GM18520 (cell line): ENCODE measurements at regions not wholly inside any gene's neighbourhood (a gene's known extent, or its start where the extent isn't known, plus 50 kb on each side); places are given as distances from the start of the nearest gene placed in this dataset.
"Not testable (repeated sequence)": the region's sequence is repeated elsewhere in the genome, so short reads cannot be mapped to it uniquely, and the experiment has no call there.

Source experiments
- ATAC-seq: cut with Tn5 transposase; IDR thresholded peaks from one replicate; pipeline ENCODE4 v1.9.1; 2021; ENCODE audit not compliant: unreplicated experiment

DNA sequence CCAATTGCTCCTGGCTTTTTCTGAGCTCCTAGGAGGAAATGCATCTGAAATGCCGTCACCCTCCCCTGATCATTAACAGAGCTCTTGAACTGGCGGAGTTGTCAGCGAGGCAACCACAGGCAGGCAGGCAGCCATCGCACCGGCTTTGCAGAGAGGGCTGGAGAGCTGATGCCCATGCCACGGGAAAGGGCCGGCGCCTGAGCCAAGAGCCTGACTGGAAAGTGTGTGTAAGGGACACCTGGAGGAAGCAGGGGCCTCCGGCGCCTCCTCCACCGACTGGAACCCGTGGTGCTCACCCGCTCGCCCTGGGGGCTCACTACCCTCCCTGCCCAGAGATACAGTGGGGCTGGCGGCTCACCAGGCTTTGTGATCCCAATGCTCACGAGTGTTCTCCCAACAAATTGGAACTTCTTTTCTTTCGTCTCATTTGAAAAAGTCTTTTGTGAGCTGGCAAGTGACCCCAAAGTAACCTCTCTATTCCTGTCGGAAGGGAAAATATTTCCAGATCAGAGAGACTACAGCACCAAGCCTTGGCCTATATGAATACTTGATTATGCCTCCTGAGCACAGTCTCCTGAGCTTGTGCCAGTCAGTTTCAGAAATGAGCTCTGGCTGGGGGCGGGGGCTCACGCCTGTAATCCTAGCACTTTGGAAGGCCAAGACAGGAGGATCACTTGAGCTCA, 97.7 kb upstream of the SLC25A33 start:
- no peak for ATAC-seq

DNA sequence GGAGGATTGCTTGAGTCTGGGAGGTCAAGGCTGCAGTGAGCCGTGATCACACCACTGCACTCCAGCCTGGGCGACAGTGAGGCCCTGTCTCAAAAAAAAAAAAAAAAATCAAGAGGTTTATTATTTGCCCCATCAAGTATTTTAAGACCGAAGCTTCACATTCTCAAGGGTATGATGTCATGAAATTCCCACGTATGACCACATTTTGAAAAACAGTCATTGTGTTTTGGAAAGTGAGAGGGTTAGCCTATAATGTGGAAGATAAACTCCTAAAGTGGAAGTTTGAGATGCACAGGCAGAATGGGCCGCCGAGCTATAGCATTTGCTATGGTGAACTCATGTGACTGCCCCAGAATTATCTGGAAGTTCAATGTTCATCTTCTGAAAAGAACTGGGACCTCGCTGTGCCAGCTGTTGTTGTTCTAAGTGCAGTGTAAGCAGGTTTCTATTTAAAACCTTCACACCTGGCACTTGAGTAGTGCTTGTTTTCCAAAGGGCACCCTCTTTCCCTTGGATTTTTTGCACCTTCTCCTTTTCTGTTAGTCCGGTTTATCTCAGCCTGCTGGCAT, 96.9 kb upstream of the SLC25A33 start:
- ATAC-seq = no peak

DNA sequence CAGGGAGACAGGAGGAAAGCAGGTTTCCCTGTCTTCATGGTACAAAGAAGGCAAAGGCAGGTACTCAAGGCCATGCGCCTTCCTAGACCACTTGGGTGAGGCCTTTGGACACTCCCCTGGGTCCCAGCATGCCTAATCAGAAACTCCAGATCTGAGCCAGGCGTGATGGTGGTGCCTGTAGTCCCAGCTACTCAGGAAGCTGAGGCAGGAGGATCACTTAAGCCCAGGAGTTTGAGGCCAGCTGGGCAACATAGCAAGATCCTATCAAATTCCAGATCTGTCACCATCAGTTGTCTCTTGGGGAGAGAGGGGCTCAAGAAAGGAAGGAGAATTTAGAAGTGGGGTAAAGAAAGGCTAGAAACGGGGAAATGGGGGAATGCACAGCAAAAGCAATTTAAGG, 96.3 kb upstream of the SLC25A33 start:
- no peak for ATAC-seq

DNA sequence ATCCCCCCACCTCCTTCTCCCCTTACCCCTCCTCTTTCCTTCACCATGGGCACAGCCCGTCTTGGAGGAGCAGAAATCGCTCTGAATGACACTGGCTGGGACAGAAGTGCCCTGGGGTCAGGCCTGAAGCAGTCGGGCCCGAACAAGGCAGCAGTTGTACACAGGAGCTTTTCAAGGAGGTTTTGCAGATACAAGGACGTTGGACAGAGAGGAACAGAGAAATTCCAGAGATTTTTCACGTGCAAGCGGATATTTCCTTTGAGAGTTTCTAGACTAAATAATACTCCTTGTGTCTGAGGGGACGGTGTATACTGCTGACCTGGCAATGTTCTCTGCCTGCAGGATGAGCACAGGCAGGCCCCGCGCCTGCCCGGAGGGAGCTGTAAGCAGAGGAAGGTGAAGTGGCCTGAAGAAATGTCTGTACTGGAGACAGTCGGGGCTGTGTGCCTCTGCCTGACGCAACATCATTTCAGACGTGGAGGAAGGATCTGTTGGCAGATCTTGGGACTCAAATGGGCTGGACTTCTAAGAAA, 95.3 kb upstream of the SLC25A33 start:
- no peak for ATAC-seq

DNA sequence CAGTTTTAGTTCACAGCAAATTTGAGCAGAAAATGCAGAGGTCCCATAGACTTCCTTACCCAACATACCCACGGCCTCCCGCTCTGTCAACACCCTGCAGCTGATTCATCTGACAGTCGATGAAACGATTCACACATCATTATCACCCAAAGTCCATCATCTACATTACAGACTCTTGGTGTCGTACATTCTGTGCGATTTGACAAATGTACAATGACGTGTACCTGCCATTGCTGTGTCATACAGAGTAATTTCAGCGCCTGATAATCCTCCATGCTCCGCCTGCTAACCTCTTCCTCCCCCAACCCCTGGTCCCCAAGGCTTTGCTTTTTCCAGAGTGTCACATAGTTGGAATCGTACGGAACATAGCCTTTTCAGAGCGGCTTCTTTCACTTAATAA, 94.7 kb upstream of the SLC25A33 start:
- ATAC-seq = no peak

DNA sequence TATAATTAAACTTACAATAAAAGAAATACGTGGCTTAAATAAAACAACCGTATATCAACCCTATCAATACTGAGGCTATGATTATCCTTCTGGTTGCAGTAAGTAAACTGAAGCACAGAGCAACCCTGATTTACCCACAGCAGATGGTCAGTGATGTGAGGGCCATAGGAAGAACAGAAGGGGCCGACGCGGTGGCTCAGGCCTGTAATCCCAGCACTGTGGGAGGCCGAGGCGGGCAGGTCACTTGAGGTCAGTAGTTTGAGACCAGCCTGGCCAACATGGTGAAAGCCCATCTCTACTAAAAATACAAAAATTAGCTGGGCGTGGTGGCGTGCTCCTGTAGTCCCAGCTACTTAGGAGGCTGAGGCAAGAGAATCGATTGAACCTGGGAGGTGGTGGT, 94.2 kb upstream of the SLC25A33 start:
- ATAC-seq = not testable (repeated sequence)

DNA sequence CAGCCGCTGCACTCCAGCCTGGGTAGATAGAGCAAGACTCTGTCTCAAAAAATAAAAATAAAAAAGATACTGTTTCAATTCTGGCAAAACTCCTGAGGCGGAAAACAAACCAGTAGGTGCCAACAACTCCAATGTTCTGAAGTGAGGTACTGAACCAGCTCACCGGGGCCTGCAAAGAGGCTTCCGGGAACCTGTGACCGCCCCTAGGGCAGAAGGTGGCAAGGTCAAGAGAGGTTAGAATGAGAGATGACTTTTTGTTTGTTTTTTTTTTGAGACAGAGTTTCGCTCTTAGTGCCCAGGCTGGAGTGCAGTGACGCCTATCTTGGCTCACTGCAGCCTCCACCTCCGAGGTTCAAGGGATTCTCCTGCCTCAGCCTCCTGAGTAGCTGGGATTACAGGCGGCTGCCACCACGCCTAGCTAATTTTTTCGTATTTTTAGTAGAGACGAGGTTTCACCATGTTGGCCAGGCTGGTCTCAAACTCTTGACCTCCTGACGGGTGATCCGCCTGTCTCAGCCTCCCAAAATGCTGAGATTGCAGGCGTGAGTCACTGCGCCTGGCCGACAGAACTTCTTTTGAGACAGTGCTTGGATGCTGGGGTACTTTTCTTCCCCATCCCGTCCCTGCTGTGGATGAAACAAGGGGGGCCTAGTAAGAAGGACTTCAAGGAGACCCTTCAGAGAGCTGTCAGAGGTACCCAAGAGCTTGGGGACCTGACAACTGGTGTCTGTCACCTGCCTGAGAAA, 91.9 kb upstream of the SLC25A33 start:
- no peak for ATAC-seq

DNA sequence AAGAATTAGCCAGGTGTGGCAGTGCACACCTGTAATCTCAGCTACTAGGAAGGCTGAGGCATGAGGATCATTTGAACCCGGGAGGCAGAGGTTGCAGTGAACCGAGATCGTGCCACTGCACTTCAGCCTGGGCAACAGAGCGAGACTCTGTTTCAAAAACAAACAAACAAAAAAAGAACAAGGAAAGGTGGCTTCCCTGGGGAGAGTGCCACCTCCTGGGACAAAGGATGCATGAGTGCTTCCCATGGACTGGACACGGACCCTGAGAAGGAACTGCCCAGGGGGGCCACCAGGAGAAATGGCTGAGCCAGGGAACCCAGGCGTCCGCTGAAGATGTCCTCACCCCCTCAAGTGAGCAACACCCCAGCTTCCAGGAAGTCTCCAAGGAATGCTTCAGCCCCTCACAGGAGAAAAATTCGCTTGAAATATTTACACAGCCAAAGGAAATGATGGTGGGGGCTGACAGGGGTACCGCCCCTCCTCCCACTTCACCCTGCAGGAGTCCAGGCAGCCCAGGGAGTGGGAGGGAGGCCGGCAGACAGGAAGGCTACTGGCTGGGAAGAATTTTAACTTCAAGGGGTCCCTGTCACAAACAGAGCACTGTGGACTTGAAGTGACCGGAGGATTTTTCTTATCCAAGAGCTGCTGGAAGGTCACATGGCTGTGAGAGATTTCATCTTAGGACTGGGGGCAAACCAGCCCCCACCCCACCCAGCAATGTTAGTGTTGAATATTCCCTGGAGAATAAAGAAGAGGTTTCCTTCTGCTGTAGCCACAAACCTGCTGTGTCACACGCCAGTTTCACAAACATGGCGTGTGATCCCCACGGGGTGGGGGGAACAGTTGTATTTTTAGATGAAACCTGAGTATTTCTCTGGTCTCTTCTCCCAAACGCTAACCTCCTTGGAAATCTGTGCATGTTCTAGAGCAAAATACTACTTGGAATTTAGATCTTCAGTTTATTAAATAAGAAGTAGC, 90.8 kb upstream of the SLC25A33 start:
- no peak for ATAC-seq

DNA sequence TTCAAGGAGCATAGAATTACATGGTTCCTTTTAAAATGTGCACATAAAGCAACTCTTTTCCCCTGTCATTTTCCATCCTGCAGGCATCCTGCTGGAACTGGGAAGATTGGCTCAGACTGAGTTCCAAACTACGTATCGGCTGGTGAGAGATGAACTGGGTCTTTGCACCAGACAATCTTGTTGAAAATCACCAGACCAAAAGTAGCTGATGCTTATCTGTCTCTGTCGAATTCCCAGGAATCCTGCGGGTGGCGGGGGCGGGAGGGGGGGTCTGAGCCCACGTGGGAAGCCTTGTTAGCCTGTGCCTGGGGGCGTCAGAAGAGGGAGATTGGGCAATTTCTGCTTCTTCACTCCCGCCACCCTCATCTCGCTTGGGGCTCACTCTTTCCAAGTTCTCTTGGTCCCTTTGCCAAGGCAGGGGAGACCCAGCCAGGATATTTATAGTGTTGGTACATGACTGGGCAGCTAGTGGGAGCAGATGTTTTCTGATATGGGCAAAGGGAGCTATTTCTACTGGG, 90.1 kb upstream of the SLC25A33 start:
- ATAC-seq = no peak

DNA sequence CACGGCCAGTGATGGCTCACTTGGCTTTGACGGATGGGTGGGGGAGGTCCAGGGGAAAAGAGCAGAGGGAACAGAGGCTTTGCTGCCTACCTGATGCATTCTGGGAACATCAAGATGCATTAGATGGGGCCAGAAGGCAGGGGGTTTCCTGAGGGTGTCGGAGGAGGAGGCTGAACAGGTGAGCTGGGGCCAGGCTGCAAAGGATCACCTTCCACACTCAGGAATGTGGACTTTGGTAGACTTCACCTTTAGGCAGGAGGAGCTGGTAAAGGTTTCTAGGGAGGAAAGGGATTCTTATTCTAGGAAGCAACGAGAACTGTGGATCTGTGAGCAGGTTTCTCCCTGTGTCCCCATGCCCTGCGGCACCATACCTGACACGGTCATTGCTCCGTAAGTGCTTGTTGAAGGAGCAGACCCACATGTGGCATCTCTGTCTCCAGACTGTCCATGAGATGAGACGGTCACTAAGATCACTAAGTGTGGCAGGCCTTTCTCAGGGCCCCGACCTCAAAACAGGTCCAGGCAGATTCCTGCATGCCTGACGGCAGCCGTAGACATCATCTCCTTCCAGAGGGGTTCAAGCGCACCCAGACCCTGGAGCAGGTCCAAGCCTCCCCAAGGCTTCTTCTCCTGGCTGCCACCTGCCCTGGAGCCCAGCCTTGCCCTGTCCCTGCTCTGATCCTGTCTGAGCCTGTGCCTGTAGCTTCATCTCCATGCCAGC, 89.1 kb upstream of the SLC25A33 start:
- ATAC-seq = no peak

DNA sequence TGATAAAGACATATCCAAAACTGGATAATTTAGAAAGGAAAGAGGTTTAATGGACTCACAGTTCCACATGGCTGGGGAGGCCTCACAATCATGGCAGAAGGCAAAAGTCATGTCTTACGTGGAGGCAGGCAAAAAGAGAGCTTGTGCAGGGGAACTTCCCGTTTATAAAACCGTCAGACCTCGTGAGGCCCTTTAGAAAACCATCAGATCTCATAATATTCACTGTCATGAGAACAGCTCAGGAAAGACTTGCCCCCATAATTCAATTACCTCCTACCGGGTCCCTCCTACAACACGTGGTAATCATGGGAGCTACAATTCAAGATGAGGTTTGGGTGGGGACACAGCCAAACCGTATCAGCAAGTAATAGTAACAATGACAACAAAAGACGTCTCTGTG, 88.2 kb upstream of the SLC25A33 start:
- no peak for ATAC-seq

DNA sequence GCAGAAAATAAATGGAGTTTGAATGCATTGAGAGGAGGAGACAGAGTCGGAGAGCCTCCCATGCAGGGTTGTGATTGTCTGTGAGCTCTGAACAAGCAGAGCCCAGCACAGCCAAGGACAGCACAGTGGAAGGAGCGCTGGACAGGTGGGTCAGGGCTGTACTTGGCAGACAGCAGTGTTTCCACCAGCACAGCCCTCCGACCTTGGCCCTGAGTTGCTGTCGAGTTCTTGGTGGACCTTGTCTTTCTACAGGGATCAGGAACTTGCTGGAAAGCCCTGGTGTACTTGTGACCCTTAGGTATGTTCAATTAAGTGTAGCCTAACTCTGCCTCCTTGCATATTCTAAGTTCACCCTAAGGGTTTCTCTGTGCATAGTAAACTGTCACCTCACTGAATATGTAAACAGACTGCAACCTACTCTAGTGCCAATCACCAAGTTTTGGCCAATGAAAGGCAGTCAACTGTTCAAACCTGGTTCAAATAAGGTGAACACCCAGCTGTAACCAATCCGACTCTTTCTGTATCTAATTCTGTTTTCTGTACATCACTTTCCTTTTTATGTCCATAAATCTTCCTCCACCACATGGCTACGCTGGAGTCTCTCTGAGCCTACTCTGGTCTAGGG, 86.6 kb upstream of the SLC25A33 start:
- ATAC-seq = no peak

DNA sequence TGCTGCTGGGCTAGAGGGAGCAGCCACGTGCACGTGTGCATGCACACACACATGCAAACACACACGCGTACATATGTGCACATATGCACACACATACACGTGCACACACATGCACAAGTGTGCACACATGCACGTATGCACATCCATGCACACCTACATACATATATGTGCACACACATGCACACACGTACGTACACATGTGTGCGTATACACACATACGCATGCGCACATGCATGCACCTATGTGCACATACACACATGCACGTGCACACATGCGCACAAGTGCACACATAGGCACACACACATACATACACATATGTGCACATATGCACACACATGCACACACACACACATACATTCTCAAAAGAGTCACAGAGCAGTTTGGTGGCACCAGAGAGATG, 85.9 kb upstream of the SLC25A33 start:
- no peak for ATAC-seq

DNA sequence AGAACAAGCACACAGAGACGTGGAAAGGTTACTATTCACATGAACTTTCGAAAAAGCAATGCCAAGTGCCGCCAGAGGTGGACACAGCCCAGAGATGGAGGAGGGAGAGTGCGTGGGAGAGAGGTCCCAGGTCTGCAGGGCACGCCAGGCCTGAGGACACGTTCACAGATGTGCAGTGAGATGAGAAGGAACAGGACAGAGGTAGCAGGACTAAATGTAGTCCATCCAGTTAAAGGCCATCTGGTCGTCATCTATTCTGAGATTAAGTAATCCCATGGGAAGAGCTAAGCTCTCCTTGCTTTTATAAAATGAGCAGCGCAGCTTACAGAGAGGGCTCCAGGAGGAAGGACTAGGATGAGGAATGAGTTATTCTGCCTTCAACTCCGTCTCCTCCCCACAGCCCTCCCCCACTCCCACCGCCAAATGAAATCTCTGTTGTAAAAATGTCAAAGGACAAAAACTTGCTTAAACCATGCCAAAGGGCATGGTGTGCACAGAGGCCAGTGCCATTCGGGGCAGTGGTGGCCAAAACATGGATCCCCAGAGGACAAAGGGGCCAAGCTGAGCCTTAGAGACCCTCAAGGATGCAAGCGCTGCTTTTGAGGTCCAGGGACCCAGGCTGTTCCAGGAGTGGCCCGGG, 85.4 kb upstream of the SLC25A33 start:
- no peak for ATAC-seq

DNA sequence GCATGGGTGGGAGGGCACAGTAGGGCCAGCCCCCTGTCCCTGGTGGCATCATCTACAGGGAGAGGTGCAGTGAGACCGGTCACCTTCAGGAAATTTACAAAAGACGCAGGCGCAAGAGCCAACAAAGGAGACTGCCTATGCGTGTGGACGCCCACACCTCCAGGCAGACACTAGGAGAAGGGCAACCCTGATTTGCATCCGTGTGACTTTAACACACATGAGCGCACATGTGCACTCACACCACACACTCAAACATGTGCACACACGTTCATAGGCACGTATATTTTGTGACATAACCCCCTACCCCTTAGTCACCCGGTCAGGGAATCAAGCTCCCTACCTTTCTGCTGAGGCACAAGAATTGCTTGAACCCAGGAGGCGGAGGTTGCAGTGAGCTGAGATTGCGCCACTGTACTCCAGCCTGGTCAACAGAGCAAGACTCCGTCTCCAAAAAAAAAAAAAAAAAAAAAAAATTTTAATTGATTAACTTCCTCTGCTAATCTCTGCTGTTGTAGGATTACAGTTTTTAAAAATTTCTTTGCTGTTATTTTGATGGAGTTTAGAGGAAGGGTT, 84.7 kb upstream of the SLC25A33 start:
- ATAC-seq = no peak

DNA sequence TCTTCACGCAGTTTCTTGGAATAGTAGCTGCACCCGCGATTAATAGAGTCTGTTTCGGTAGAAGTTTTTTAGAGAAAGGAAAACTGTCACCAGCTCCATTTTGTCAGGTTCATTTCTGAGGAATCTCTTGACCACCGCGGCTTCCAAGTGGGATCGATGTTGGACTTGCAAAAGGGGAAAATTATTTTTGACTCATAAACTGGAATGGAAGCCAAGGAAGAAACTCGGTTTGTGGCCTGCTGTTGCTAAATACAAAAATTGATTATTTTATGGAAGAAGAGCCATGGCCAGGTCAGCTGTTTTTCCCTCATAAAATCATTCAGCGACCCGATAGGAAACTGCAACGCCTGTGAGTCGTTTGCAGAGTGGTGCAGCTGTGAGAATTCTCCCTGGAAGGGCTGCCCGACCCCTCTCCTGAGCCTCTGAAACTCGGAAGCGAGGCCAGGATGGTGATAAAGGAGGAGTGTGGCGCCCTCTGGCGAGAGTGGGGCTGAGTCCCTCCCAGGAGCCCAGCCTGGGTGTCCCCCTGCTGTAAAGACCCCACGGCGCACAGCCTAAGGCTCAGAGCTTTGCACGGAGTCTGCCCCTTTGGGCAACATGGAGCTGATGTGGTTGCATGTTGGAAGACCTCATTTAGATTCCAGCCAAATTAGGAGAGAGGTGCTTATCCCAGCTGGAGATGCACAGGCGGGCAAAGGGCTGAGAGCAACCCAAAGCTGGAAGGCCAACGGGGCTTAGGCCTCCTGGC, 83.6 kb upstream of the SLC25A33 start:
- no peak for ATAC-seq

DNA sequence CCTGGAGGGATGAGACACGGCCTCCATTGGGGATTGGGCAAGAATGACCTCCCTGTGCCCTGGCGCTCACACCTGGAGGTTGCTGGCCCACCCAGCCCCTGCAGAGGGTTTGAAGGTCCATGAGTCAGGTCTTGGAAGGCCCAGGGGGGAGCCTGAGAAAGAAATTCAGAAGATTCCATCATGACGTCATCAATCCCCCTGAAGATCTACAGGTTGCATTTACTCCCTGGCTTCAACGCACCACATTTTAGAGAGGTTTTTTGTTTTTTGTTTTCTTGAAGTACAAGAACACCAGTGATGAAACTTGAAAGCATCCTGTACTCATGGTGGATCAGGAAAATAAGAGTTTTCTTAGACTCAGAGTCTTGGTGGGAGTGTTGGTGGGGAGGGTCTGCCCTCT, 82.4 kb upstream of the SLC25A33 start:
- no peak for ATAC-seq

DNA sequence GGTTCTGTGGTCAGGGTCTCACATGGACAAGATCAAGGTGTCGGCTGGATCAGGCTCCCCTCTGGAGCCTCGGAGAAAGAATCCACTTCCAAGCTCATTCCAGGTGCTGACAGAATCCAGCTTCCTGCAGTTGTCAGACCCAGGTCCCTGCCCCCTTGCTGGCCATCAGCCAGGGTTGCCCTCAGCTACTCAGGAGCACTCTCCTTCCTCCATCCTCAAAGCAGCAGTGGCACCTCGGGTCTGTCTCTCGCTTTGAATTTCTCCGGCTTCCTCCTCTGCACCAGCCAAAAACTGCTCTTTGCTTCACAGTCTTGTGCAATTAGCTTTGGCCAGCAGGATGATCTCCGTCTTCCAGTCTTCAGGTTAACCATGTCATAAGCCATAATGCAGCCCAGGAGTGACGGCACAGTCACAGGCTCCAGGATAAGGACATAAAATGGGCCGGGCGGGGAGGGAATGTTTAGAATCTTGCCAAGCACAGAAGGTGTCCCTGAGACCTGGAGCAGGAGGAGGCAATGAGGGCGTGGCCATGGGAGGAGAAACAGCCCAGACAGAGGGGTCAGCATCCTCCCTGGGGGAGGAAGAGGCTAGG, 79.4 kb upstream of the SLC25A33 start:
- ATAC-seq = no peak
